EH (cell line): ENCODE measurements at regions not wholly inside any gene's neighbourhood (a gene's known extent, or its start where the extent isn't known, plus 50 kb on each side); places are given as distances from the start of the nearest gene placed in this dataset.

Experiments
- DNase-seq: peaks from one replicate; pipeline ENCODE4 v3.0.0-alpha.2; 2015; ENCODE audit warnings: low read depth

DNA sequence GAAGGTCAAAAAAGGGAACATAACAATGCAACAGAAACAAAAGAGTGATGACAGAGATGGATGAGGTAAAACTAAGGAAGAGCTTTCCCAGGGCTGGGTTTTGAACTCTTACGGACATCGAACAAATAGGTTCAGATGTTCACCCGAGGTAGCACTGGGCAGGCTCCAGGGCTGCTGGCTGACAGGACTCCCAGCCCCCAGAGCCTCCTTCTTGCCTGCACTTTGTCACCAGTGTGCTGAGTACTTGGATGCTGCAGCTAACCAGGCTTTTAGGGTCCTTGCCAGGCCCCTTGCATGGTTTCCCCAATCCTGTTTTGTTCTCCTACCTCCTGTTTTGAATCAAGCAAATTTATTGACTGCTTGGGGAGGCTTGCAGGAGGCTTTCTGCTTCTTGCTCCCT lies 322.9 kb downstream of the DYSF start:
- no peak for DNase-seq

DNA sequence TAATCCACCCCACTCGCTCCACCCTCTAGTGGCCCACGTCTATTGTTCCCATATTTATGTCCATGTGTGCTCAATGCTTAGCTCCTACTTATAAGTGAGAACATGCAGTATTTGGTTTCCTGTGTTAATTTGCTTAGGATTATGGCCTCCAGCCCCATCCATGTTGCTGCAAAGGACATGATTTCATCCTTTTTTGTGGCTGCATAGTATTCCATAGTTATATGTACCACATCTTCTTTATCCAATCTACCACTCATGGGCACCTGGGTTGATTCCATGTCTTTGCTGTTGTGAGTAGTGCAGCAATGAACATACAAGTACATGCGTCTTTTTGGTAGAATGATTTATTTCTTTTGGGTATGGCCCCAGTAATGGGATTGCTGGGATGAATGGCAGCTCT lies 319.9 kb downstream of the DYSF start:
- DNase-seq = no peak

DNA sequence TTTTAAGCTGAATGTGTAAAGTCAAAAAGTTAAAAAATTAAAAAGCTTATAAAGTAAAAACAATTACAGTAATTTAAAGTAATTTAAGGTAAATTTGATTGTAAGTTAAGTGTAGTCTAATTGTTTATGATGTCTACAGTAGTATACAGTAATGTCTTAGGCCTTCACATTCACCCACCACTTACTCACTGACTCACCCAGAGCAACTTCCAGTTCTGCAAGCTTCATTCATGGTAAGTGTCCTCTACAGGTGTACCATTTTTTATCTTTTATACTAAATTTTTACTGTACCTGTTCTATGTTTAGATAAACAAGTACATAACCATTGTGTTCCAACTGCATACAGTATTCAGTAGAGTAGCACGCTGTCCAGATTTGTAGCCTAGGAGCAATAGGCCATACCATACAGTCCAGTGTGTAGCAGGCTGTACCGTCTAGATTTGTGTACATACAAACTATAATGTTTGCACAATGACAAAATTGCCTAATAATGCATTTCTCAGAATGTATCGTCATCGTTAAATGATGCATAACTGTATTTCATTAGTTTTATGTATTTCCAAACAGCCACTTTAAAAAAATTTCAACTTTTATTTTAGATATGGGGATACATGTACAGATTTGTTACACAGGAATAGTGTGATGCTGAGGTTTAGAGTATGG lies 319.3 kb downstream of the DYSF start:
- DNase-seq = no peak

DNA sequence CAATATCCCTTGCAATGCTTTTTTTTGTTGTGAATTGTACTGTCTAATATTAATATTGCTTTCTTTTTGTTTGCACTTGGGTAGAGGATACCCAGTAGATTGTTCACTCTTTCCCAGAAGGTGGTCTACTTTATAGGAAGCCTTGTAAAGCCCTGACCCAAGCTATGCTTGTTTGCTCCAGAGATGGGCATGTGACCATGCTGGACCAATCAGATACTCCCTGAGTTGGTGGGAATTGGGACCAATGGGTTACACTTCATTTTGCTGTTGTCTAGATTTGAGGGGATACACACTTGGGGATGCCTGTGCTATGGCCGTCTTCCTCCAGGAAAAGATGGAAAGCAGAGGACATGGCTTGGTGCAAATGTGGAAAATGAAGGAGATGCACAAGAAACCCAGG lies 314.3 kb downstream of the DYSF start:
- DNase-seq = no peak

DNA sequence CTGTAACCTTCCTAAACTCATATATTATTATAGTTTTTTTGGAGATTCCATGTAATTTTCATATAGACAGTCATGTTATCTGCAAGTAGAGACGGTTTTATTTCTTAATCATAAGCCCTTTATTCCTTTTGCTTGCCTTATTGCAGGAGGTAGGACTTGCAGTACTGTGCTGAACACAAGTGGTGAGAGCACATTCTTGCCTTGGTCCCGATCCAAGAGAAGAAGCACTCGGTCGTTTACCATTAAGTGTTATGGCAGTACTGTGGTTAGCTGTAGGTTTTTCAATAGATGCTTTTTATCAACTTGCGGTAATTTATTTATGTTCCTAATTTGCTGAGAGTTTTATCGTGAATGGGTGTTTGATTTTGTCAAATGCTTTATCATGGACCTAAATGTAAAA lies 305.7 kb downstream of the DYSF start:
- DNase-seq = peak; percentile 84

DNA sequence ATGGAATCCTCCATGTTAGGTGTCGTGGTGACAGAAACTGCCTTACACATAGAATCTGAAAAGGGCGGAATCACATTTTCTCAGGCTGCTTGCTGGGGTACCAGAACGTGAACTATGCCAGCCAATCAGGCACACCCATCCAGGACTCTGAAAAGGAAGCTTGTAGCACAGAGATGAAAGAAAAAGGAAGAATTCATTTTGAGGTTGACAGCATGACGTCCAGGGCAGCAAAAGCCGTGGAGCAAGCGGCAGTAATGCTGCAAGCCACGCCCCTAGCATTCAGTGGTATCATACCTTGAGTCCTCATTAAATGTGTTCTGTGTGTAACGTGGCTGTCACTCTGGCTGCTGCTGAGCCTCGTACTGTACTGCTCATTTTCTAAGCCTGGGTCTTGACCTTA lies 304.0 kb downstream of the DYSF start:
- no peak for DNase-seq

DNA sequence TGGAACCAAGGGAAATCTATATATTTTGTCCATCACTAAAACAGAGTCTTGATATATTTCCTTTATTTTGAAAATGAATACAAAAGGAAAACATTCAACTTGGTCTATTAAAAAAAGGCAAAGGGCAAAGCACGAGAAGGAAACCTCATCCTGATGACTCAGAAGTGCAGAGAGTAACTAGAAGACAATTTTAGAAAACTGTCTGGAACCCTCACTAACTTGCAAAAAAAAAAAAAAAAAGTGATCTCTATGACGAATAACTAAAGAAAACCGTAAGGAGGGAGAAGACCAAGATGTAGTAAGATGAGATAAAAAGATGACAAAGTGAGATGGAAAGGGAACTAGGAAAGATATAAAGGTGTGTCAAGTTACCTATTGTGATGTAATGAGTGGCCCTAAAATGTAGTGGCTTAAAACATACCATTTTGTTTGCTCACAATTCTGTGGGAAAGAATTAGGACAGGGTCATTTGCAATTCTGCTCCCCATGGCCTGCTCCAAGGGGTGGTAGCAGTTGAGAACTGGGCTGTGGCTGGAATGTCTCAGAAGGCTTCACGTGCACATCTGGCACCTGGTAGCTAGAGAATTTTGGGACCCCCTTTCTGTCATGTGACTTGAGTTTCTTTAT lies 303.0 kb downstream of the DYSF start:
- peak; percentile 86 for DNase-seq

DNA sequence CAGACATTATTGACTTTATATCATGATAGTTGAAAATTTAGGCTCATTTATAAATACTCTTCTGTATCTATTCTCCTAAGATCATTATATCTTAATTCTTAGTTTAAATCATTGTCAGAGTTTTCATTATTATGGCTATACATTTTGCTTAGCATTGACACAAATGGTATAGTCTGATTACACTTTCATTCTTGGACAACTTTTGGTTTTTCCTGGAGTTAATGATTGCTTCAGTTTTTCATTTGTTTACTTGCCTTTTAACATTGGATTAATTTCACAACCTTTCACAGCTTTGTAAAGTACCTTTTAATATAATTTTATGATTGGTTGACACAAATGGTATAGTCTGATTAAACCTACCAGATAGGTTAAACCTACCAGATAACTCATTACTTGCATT lies 298.2 kb downstream of the DYSF start:
- DNase-seq = no peak

DNA sequence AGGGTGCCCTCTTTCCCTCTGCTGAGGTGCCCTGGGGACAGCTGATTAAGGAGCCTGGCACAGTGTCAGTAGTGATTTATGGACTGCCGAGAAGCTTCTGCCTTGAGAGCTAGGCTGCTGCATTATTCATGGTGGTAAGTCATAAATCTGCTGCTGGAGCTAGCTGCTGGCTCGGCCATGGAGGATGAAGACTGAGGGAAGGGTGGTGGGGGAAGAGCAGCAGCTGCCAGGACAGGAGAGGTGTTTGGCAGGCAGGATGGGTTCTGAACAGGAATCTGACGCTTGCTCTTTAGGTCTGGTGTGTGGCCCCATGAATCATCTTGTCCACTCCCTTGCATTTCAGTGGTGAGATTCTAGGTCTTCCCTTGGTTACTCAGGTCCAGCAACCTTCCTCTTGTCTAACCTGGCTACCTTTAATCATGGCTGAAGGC lies 296.3 kb downstream of the DYSF start:
- peak; percentile 87 for DNase-seq

DNA sequence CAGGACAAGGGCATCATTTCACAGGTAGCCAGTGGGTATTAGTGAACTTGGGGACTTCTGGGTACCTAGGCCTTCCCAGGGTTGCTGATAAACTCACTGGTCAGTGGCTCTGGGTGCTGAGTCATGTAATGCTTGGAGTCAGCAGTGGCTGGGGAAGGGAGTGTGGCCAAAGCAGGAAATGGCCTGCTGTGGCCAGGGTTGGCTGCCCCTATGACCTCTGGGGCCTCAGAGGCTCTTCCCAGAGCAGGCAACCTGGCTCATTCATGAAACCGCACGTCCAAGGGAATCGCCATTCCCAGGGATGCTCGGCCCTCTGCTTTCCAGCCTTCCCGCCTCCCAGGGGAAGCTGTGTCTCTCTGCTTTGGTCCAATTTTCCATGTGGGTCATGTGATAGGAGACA lies 294.9 kb downstream of the DYSF start:
- peak; percentile 72 for DNase-seq

DNA sequence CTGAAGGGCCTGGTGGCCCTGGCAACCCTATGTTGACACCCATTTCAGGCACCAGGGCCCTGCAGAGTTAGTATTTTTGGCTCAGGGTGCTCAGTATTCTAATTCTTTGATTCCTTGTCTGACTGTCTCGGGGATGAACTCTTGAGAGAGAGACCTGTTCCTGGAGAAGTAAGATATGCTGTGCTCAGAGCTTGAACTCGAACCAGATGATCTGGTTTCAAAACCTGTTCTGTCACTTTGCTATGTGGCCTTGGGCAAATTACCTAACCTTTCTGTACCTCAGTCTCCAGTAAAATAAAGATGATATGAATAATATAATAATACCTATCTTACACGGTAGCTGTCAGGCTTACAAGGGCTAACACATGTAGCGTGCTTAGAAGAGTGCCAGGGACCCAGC lies 294.2 kb downstream of the DYSF start:
- DNase-seq = no peak

DNA sequence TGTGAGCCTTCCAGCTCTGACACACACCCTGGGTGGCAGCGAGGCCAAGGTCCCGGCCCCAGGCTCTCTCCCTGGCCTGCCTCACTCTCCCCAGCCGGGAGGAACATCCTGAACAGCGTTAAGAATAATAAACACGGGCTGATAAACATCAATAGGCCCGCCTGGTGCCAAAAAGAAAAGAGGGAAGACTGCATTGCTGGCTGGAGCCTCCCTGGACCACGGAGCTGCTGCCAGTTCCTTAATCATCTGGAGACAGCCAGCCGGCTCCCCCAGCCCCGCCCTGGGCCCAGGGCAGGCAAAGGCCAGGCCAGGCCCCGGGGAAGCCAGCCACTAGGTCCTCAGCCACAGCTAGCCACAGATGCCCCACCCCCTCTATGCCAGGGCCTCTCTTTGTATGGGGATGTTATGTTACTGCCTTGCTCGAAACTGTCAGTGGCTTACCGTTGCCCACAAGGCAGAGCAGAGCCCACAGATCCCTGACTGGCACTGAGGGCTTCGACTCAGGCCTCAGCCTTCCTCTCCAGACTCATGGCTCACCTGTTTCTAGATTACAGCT lies 293.7 kb downstream of the DYSF start:
- peak; percentile 83 for DNase-seq

DNA sequence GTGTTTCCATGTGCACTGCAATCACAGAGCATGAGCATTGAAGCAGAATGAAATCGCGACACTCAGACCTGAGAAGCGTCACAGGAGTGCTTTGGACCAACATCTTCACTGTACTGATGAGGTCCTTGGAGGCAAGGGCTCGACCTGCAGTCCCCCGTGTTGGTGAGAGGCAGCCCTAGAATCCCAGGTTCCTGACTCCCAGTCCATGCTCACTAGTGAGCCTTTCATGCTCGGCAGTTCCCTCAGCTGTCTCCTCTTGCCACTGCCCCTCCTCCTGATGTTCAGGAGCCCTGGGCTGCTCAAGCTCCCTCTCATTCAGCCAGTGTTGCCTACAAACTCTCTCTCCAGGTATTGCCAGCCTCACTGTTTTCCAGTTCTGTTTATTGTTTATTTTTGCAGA lies 291.4 kb downstream of the DYSF start:
- DNase-seq = no peak

DNA sequence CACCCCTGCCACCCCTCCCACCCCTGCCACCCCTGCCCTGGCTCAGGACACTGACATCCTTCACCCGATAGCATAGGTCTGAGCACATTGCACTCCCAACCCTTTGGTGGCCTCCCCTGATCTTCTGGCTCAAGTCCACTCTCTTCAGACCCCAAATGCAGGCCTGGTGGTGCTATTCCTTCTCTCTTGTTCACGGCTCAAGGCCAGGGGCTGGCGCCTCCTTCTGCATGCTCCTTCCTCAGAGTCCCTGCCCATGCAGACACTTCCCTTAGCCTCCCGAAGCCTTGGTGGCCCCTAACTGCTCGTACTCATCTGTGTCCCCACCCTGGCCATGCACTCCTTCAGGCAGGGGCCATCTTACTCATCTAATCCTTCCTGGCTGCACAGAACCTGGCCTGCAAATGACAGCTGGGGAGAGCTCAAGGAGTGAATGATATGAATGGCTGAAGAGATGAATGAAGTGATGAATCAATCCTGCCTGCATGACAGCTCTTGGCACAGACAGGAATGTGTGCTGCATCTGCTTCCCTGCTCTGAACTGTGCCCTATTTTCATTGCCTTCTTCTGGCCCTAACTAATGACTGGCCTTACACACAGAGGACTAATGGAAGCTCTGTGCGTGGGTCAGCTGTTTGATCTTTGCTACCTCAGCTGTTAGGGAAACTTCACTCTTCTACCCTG lies 290.8 kb downstream of the DYSF start:
- peak; percentile 29 for DNase-seq

DNA sequence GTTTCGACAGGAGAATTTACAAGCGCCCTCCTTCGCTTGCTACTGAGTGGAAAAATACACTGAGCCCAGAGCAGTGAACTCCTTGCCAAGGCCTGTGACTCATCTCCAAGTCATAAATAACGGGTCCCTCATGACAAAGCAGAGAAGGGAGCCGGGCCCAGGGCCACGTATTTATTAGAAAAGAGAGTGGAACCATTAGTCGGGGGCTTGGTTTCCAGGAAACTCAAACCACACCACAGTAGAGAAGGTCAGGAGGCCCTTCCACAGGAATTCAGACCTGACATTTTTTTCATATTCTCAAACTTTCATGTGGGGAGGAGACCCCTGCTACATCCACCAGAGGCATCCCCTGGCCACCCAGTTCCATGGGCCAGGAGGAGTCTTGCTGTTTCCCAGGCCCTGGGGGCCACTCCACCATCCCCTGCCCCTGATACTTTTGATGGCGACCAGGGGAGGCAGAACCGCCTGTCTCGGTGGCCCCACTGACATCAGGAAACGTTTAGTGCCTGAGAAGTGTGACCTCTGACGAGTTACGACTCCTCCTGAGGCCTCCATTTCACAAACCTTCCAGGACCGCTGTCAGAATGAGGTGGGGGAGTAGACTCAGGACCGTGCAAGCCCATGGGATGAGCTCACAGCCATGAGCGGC lies 289.7 kb downstream of the DYSF start:
- DNase-seq = peak; percentile 96

DNA sequence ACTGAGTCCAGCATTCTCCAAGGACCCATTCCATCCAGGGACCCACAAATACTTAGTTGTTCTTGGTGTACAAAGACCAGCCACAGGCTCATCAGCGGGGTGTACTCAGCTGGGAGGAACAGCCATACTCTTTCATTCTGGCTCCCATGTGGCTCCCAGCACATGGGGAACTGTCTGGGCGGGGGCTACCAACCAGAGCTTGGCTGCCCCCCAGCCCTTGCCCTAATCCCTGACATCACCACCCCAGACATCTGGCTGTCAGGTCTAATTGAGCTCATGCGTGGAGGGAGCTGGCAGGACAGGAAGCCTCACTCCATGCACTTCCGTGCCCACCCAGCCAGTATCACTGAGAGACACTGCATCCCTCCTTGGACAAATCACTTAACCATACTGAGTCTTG lies 283.6 kb downstream of the DYSF start:
- no peak for DNase-seq

DNA sequence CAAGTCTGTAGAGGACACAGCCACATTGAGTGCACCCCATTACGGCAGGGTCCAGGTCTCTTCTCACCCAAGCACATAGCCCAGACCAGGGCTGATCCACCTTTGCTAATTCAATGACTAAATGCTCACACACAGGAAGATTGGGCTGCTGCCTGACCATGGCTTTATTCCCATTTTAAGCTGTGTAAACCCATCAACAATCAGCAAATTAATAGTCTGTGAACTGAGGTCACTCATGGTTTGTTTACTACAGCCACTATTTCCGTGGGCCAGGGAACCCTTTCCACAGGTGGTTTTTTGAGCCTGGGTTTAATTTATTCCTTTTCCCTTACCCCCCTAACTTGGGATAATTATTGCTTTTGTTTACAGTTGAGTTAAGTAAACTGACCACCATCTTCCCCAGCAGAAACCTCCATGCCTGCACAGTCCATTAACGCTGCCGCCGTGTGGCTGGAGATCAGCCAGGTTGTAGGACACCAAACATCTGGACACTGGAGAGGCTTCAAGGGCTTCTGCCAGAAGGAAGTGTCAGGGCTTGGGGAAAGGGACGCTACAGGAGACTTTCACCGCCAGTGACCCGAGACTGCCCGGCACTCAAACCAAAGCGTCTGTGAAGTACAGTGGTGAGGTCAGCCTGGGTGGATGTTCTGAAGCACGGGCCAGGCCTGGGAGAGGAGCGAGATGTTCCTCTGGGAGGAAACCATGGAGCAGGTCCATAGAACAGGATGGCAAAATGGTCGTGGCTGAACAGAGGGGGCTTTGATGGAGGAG lies 282.9 kb downstream of the DYSF start:
- DNase-seq = no peak
